ENCODE measurements at regions not wholly inside any gene's neighbourhood (a gene's known extent, or its start where the extent isn't known, plus 50 kb on each side); places are given as distances from the start of the nearest gene placed in this dataset.

DNA sequence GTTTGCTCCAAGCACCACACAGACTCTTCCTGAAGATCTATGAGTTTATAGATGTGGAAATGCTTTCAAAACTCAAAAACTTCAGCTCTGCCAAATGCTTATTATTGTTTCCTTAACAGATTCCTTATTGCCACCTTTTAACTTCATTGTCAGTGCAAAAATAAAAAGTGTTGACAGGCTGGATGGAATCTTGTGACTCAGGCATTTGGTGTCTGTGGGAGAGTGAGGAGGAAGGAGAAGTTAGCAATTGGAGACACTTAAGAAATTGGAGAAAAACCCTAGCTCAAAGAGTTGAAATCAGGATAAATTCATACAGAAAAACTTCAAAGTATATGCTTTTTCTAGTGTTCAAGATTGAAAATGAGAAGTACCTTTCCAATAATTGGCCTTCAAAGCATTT lies 140.6 kb upstream of the PUM3 start:
- DNase-seq: no peak

- DNase-seq: peak; percentile 43
Measured at GRCh38 chr9:2979957-2980610, 136.2 kb upstream of the PUM3 start.

GRCh38 chr9:2972475-2972874 lies 128.6 kb upstream of the PUM3 start:
- no peak for DNase-seq

GRCh38 chr9:2970864-2971263 lies 127.0 kb upstream of the PUM3 start:
- DNase-seq: no peak

- peak; percentile 21 for DNase-seq
Measured at GRCh38 chr9:2967766-2968165, 123.9 kb upstream of the PUM3 start.

- DNase-seq: peak; percentile 87
Measured at GRCh38 chr9:2966565-2967300, 122.8 kb upstream of the PUM3 start.

GRCh38 chr9:2964470-2964869 lies 120.6 kb upstream of the PUM3 start:
- DNase-seq: no peak

DNA sequence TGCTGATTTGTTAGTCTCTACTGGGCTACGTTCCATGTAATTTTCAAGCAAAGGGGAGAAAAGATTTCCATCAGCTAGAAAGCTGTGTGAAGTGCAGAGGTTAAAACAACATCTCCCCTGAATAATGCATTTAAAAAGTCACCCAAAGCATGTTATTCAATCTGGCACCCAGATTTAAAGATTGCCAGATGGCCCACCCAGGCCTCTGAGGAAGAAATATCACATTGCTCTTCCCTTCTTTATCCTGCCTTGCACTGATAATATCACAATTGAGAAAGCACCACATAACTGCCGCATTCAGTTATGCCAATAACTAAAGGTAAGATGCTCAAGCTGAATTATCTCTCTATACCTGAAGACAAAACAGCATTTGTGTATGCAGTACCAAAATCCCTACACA lies 119.4 kb upstream of the PUM3 start:
- DNase-seq: peak; percentile 42

- DNase-seq: no peak
Measured at GRCh38 chr9:2962471-2963172, 118.7 kb upstream of the PUM3 start.

DNA sequence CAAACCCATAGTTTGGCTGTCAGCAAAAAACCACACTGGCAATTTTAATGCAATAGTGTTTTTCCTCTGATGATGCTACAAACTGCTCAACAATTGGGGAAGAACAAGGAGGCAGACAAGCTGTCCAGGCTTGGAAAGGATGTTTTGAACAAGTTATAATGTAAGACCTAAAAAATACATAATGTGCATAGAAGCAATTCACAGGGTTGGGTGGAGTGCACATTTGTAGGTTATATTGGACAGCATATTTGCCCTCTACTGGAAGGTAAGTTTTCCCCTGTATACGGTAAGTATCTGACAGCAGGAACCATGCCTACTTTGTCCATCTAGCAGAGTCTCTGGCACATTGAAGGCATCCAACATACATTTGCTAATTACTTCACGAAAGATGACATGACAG lies 114.3 kb upstream of the PUM3 start:
- no peak for DNase-seq

DNA sequence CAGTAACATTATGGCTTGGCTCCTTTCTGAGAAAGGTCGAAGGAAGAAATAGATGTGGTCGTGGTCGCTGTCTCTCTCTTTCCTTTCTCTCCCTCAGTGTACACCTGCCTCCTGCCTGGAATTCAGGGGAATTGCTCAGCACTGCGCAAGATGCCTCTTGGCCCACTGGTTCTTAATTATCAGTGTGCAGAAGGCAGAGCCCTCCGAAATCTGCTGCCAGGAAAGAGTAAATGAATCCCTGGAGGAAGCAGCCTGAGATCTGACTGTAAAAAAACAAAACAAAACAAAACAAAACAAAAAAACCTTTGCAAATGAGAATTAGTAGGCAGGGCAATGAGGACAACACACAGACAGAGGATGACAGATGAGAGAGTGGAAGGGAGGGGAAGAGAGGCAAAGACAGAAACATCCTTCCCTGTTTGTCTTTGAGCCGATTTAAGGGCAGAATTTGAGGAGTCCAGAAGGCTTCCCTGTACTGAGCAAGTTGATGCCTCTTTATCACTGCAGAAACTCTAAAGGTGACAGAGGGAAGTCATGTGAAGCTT lies 113.8 kb upstream of the PUM3 start:
- peak; percentile 45 for DNase-seq

DNA sequence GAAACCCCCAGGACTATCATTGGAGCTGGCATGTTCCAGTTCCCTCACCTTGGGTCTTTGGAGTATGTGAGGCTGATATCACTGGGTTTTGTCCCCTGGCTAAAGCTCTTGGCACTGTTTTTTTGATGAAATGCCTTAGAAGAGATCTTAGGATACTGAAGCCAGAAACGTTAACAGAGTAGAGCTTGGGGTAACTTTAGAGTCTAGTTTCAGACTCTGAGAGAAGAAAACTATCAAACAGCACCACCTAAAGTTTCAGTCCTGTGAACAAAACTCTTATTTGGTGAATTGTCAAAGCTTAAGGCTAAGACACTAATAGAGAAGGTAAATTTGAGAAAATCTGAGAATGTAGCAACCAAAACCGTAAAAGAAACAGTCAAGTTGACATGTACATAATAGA lies 111.7 kb upstream of the PUM3 start:
- DNase-seq: no peak

GRCh38 chr9:2939368-2939767 lies 95.5 kb upstream of the PUM3 start:
- DNase-seq: no peak

GRCh38 chr9:2936221-2936620 lies 92.3 kb upstream of the PUM3 start:
- DNase-seq: no peak

- peak; percentile 40 for DNase-seq
Measured at GRCh38 chr9:2934883-2935282, 91.0 kb upstream of the PUM3 start.

GRCh38 chr9:2934241-2934650 lies 90.4 kb upstream of the PUM3 start:
- no peak for DNase-seq

DNA sequence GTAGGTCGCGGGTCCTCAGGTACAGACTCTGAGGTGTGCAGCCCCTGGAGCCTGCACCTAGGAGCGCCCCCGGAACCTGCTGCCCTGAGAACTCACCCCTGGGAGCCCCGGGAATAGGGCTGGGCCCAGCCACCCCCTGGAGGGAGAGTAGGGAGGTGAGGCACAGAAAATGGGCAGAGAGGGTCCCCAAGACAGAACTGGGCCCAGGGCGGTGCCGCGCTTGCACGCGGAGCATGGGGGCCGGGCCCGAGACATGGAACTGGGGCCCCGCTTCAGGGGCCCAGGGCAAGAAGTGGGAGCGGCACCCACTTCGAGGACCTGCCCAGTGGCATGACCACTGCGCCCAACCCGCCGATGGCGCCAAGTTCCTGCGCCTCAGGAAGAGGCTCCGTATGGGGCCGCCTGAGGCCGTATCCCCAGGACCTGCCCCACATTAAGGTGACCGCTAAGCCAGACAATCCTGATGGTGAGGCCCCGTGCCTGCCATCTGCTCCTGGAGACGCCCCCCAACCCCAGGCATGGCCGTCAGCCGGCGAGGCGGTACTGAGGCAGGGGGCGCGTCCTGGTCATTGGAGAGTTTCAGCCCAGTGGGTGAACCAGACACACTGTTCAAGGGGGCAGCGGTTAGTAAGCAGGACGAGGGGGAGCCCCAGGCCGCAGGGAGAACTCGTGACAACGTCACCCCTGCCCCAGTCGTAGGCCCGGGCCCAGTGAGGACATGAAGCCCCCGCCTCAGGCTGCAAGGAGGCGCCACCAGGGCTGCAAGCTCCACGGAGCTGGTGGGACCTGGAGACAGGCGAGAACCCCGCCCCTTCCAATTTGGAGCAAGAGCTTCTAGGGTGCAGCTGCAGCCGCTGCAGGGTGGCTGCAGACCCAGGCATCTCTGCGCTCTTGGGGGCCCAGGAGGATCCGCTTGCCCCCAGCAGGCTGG lies 89.5 kb upstream of the PUM3 start:
- DNase-seq: no peak

DNA sequence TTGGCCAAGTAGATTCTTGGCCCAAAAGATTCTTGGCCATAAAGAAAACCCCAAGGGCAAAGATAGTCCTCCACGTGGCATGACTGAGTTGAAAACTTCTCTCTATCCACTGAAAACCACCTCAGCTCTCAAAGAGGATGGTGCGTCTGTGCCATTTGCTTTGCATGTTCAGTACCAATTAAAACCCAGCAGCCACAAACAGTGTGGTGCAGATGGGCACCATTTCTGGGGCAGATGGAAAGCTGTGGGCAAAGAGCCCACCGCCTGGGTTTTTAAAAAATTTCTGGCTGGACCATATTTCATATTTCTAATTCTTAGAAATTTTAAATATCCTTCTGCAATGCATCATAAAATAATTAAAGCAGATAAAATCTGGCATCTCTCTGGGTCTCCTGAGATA lies 84.5 kb upstream of the PUM3 start:
- no peak for DNase-seq

- no peak for DNase-seq
Measured at GRCh38 chr9:2925016-2925415, 81.1 kb upstream of the PUM3 start.

- DNase-seq: no peak
Measured at GRCh38 chr9:2924380-2924768, 80.5 kb upstream of the PUM3 start.

GRCh38 chr9:2923766-2924379 lies 80.0 kb upstream of the PUM3 start:
- DNase-seq: peak; percentile 72

DNA sequence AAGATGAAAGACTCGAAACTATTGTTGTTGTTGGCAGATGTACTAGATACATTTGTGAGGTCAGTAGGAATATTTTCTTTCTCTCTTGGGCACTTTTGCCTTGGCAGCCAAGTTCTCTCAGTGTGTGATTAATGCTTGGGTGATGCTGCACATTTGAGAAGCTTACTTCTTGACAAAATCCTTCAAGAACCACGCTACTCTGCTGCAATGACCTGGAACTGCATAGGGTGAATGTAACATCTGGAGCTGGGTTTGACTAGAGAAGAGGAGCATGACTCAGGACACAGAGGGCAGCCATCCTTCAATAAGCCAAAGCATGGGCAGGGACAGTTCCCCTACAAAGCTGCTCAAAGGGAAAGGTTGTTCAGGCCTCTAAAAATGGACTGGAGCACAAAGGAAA lies 75.5 kb upstream of the PUM3 start:
- DNase-seq: peak; percentile 10
